ENCODE measurements at regions not wholly inside any gene's neighbourhood (a gene's known extent, or its start where the extent isn't known, plus 50 kb on each side); places are given as distances from the start of the nearest gene placed in this dataset.

GRCh38 chr1:38708701-38709258 lies 150.8 kb downstream of the RRAGC start (continued):
- TF ChIP-seq POU5F1 (IDR thresholded peaks at IDR 0.05; ENCODE audit: borderline replicate concordance, low read depth, low read length, partially characterized antibody) (no peak), CBX1 (IDR thresholded peaks at IDR 0.05; ENCODE audit: low read depth) (no peak), PHB2 (IDR thresholded peaks at IDR 0.05; ENCODE audit: low read depth) (no peak), ZZZ3 (IDR thresholded peaks at IDR 0.05) (no peak), CREB1 (IDR thresholded peaks at IDR 0.05) (no peak), CREB1 (CRISPR knock-in tag; IDR thresholded peaks at IDR 0.05) (no peak), BCLAF1 (IDR thresholded peaks at IDR 0.05; ENCODE audit: borderline replicate concordance in 1 of 2, control insufficient read depth in 1 of 2, low read depth in 2 of 2, low read length in 1 of 2) (no peak), MEIS2 (IDR thresholded peaks at IDR 0.05; ENCODE audit: partially characterized antibody) (no peak)

GRCh38 chr1:38701088-38701487 lies 158.5 kb downstream of the RRAGC start:
- Histone ChIP-seq H3K4me2 (ENCODE audit: insufficient read depth, low read length) (no peak overlapping the region), H3K9me3 (replicated peaks; ENCODE audit: control insufficient read depth, insufficient read depth, low read depth, low read length) (0 out of 2 replicates have a peak, but pooled peaks cover 2% of the 10 kb centered on the region), H3K27me3 (ENCODE audit: control insufficient read depth in 2 of 2, insufficient read depth in 2 of 2, low read length in 2 of 2) (peaks cover 0 to 9% of the 10 kb centered on the region in 2 experiments; a peak in 4 of 5 replicates), H4K20me1 (replicated peaks; ENCODE audit: control insufficient read depth, insufficient read depth, low read length) (no peaks in the 10 kb centered on the region), H3K27ac (ENCODE audit: extremely low read depth, low read depth, low read length) (no peak overlapping the region; the same call in 2 of the 3 replicates), H3K4me1 (replicated peaks in 1 of 2; ENCODE audit: control insufficient read depth in 2 of 2, insufficient read depth in 2 of 2, low read length in 2 of 2) (no peaks in the 10 kb centered on the region), H3K9me1 (ENCODE audit: control insufficient read depth, insufficient read depth, low read length) (no peaks in the 10 kb centered on the region), H3K4me3 (no peak overlapping the region), H3K79me2 (ENCODE audit: control insufficient read depth, insufficient read depth, low read length) (no peaks in the 10 kb centered on the region), H3K36me3 (ENCODE audit: control insufficient read depth, insufficient read depth, low read length) (no peaks in the 10 kb centered on the region), H3K9ac (ENCODE audit: insufficient read depth in 1 of 2, low read depth in 2 of 2, low read length in 2 of 2) (no peak overlapping the region), H2AFZ (ENCODE audit: low read depth, low read length) (no peak overlapping the region)
- CTCF ChIA-PET (ENCODE audit: low intra/inter-chr PET ratio), result no interaction called here
- WGBS (ENCODE audit: insufficient coverage, low coverage, missing lambda C conversion rate), result 9% methylated on average over 8 of the region's 8 CpGs
- no peak for ATAC-seq
- in situ Hi-C loops (cut with MboI), result no loop called here
- intact Hi-C loops (cut with micrococcal nuclease), result no loop called here
- POLR2A ChIA-PET, result interaction anchor here (0.5 kb wide), 1 partner anchor 147 kb away, joined by 3 read pairs; no protein-coding TSS in a partner anchor
- FAIRE-seq, result no peak
- DNase-seq (ENCODE audit: extremely low read depth in 1 of 4, low spot score in 3 of 4), result no peak
- BruUV-seq (replicated peaks), result no TSS peak
- no peak for TF ChIP-seq CREB5 (CRISPR knock-in tag; IDR thresholded peaks at IDR 0.05)
- TF ChIP-seq FUS (optimal IDR thresholded peaks at IDR 0.05; ENCODE audit: low read depth, low read length), result no peak
- no peak for TF ChIP-seq OTX1 (CRISPR knock-in tag; IDR thresholded peaks at IDR 0.05)
- no peak for TF ChIP-seq ZNF518B (CRISPR knock-in tag; IDR thresholded peaks at IDR 0.05)
- TF ChIP-seq NFYB (IDR thresholded peaks at IDR 0.05; ENCODE audit: extremely low read depth, insufficient read length), result no peak

All from K562 (cell line).